DOHH2 (cell line): ENCODE measurements at regions not wholly inside any gene's neighbourhood (a gene's known extent, or its start where the extent isn't known, plus 50 kb on each side); places are given as distances from the start of the nearest gene placed in this dataset.

Source experiments
- EZH2phosphoT487 ChIP-seq: fragments of 200-600 bp; sonication (generic); IDR thresholded peaks from 2 replicates; pipeline ENCODE4 v1.6.1; 2017; ENCODE audit warnings: borderline replicate concordance, mild to moderate bottlenecking, antibody characterized with exemption, low read length, moderate library complexity, mixed read lengths
- TF ChIP-seq, protein P1 (sequence below): fragments of 200-600 bp; sonication (generic); IDR thresholded peaks from one replicate; pipeline ENCODE4 v1.5.1; 2014; ENCODE audit warnings: antibody characterized with exemption, mild to moderate bottlenecking, low read depth, low read length; ENCODE audit not compliant: poor library complexity, severe bottlenecking

DNA sequence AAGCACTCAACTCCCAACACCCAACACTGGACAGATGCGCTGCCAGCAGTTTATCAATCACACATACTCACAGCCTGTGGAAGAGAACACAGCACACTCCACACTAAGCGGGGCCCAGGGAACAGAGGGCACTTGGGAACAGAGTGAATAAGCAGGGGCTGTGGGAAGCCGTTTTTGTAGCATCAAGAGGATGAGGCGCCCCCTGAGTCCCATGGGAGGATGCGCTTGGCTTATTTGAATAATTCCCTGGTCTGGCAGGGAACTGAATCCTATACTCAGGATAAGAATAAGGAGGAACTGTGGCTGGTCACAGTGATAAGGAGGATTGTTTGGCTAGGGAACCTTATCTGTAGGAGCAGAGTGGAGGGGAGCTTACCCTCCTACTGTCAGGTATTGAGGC lies 96.1 kb upstream of the DNAH5 start:
- TF ChIP-seq, protein P1, sequence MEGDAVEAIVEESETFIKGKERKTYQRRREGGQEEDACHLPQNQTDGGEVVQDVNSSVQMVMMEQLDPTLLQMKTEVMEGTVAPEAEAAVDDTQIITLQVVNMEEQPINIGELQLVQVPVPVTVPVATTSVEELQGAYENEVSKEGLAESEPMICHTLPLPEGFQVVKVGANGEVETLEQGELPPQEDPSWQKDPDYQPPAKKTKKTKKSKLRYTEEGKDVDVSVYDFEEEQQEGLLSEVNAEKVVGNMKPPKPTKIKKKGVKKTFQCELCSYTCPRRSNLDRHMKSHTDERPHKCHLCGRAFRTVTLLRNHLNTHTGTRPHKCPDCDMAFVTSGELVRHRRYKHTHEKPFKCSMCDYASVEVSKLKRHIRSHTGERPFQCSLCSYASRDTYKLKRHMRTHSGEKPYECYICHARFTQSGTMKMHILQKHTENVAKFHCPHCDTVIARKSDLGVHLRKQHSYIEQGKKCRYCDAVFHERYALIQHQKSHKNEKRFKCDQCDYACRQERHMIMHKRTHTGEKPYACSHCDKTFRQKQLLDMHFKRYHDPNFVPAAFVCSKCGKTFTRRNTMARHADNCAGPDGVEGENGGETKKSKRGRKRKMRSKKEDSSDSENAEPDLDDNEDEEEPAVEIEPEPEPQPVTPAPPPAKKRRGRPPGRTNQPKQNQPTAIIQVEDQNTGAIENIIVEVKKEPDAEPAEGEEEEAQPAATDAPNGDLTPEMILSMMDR = no peak
- no peak for TF ChIP-seq EZH2phosphoT487
